T-helper 2 cell treated with Interferon-gamma antibody and Interleukin-4, amounts not matched to agents 5 μg/mL and 100 μg/mL, for 36 hours (primary cell): ENCODE measurements at regions not wholly inside any gene's neighbourhood (a gene's known extent, or its start where the extent isn't known, plus 50 kb on each side); places are given as distances from the start of the nearest gene placed in this dataset.

Source experiments
- DNase-seq: peaks from one replicate; pipeline ENCODE4 v3.0.0; 2021; ENCODE audit warnings: low spot score
- H3K27ac Mint-ChIP-seq: one replicate; pipeline ENCODE4 v1.8.0; 2021; ENCODE audit warnings: mild to moderate bottlenecking, mixed read lengths
- H3K27me3 Mint-ChIP-seq: one replicate; pipeline ENCODE4 v1.8.0; 2021; ENCODE audit warnings: low read depth, mixed read lengths
- H3K36me3 Mint-ChIP-seq: one replicate; pipeline ENCODE4 v1.8.0; 2021; ENCODE audit warnings: low read depth, mixed read lengths
- H3K4me1 Mint-ChIP-seq: one replicate; pipeline ENCODE4 v1.8.0; 2021; ENCODE audit warnings: low read depth, mixed read lengths
- H3K4me3 Mint-ChIP-seq: one replicate; pipeline ENCODE4 v1.8.0; 2022; ENCODE audit warnings: mild to moderate bottlenecking, moderate library complexity, mixed read lengths
- H3K9me3 Mint-ChIP-seq: one replicate; pipeline ENCODE4 v1.8.0; 2021; ENCODE audit warnings: mixed read lengths

GRCh38 chr4:26039639-26040359 lies 125.8 kb downstream of the SMIM20 start:
- no peaks in the 10 kb centered on the region for H3K9me3 Mint-ChIP-seq
- no peaks in the 10 kb centered on the region for H3K27me3 Mint-ChIP-seq
- no peak overlapping the region for H3K4me3 Mint-ChIP-seq
- H3K4me1 Mint-ChIP-seq: peaks cover 8% of the 10 kb centered on the region
- H3K27ac Mint-ChIP-seq: no peak overlapping the region
- no peaks in the 10 kb centered on the region for H3K36me3 Mint-ChIP-seq
- no peak for DNase-seq

GRCh38 chr4:26044524-26044923 lies 130.5 kb downstream of the SMIM20 start:
- Mint-ChIP-seq H3K27me3 (no peaks in the 10 kb centered on the region), H3K4me3 (no peak overlapping the region), H3K9me3 (peaks cover 5% of the 10 kb centered on the region), H3K36me3 (no peaks in the 10 kb centered on the region), H3K4me1 (no peaks in the 10 kb centered on the region), H3K27ac (no peak overlapping the region)
- DNase-seq: no peak

- no peaks in the 10 kb centered on the region for H3K36me3 Mint-ChIP-seq
- H3K27ac Mint-ChIP-seq: no peak overlapping the region
- no peaks in the 10 kb centered on the region for H3K4me1 Mint-ChIP-seq
- DNase-seq: no peak
- no peak overlapping the region for H3K4me3 Mint-ChIP-seq
- no peaks in the 10 kb centered on the region for H3K27me3 Mint-ChIP-seq
- peaks cover 5% of the 10 kb centered on the region for H3K9me3 Mint-ChIP-seq
These were observed 131.0 kb downstream of the SMIM20 start for GRCh38 chr4:26044983-26045382.

- H3K9me3 Mint-ChIP-seq: peaks cover 5% of the 10 kb centered on the region
- H3K4me1 Mint-ChIP-seq: peaks cover 2% of the 10 kb centered on the region
- no peak for DNase-seq
- no peaks in the 10 kb centered on the region for H3K27me3 Mint-ChIP-seq
- H3K27ac Mint-ChIP-seq: no peak overlapping the region
- no peaks in the 10 kb centered on the region for H3K36me3 Mint-ChIP-seq
- no peak overlapping the region for H3K4me3 Mint-ChIP-seq
These were observed 133.8 kb downstream of the SMIM20 start for GRCh38 chr4:26047795-26048194.

- no peaks in the 10 kb centered on the region for H3K27me3 Mint-ChIP-seq
- H3K27ac Mint-ChIP-seq: no peak overlapping the region
- H3K36me3 Mint-ChIP-seq: no peaks in the 10 kb centered on the region
- H3K9me3 Mint-ChIP-seq: peaks cover 5% of the 10 kb centered on the region
- no peak overlapping the region for H3K4me3 Mint-ChIP-seq
- peaks cover 8% of the 10 kb centered on the region for H3K4me1 Mint-ChIP-seq
- no peak for DNase-seq
These were observed 134.4 kb downstream of the SMIM20 start for GRCh38 chr4:26048378-26048882.

- H3K27ac Mint-ChIP-seq: no peak overlapping the region
- no peak for DNase-seq
- H3K4me1 Mint-ChIP-seq: peaks cover 8% of the 10 kb centered on the region
- peaks cover 5% of the 10 kb centered on the region for H3K9me3 Mint-ChIP-seq
- no peaks in the 10 kb centered on the region for H3K27me3 Mint-ChIP-seq
- H3K36me3 Mint-ChIP-seq: no peaks in the 10 kb centered on the region
- no peak overlapping the region for H3K4me3 Mint-ChIP-seq
These were observed 134.9 kb downstream of the SMIM20 start for GRCh38 chr4:26048950-26049349.

- H3K27ac Mint-ChIP-seq: no peak overlapping the region
- H3K4me1 Mint-ChIP-seq: peaks cover 8% of the 10 kb centered on the region
- H3K4me3 Mint-ChIP-seq: no peak overlapping the region
- peaks cover 5% of the 10 kb centered on the region for H3K9me3 Mint-ChIP-seq
- no peaks in the 10 kb centered on the region for H3K36me3 Mint-ChIP-seq
- no peaks in the 10 kb centered on the region for H3K27me3 Mint-ChIP-seq
- no peak for DNase-seq
These were observed 135.4 kb downstream of the SMIM20 start for GRCh38 chr4:26049447-26049846.

- H3K4me1 Mint-ChIP-seq: peaks cover 8% of the 10 kb centered on the region
- no peaks in the 10 kb centered on the region for H3K27me3 Mint-ChIP-seq
- H3K9me3 Mint-ChIP-seq: peaks cover 5% of the 10 kb centered on the region
- H3K4me3 Mint-ChIP-seq: no peak overlapping the region
- no peaks in the 10 kb centered on the region for H3K36me3 Mint-ChIP-seq
- H3K27ac Mint-ChIP-seq: no peak overlapping the region
- DNase-seq: no peak
These were observed 136.2 kb downstream of the SMIM20 start for GRCh38 chr4:26050212-26050643.

- Mint-ChIP-seq H3K36me3 (no peaks in the 10 kb centered on the region), H3K27me3 (no peaks in the 10 kb centered on the region), H3K27ac (no peak overlapping the region), H3K4me3 (no peak overlapping the region), H3K9me3 (peaks cover 5% of the 10 kb centered on the region), H3K4me1 (peaks cover 8% of the 10 kb centered on the region)
- DNase-seq: no peak
These were observed 136.7 kb downstream of the SMIM20 start for GRCh38 chr4:26050671-26051070.

- H3K36me3 Mint-ChIP-seq: no peaks in the 10 kb centered on the region
- no peak overlapping the region for H3K27ac Mint-ChIP-seq
- H3K4me3 Mint-ChIP-seq: no peak overlapping the region
- peaks cover 8% of the 10 kb centered on the region for H3K4me1 Mint-ChIP-seq
- peaks cover 3% of the 10 kb centered on the region for H3K9me3 Mint-ChIP-seq
- H3K27me3 Mint-ChIP-seq: no peaks in the 10 kb centered on the region
- no peak for DNase-seq
These were observed 137.2 kb downstream of the SMIM20 start for GRCh38 chr4:26051240-26051639.

- no peaks in the 10 kb centered on the region for H3K27me3 Mint-ChIP-seq
These were observed 138.9 kb downstream of the SMIM20 start for GRCh38 chr4:26052663-26053541.

GRCh38 chr4:26053761-26054160 lies 139.7 kb downstream of the SMIM20 start:
- no peaks in the 10 kb centered on the region for H3K27me3 Mint-ChIP-seq

More at GRCh38 chr4:26052663-26053541, 138.9 kb downstream of the SMIM20 start:
- DNase-seq: no peak
- no peaks in the 10 kb centered on the region for H3K36me3 Mint-ChIP-seq
- H3K27ac Mint-ChIP-seq: no peak overlapping the region
- no peak overlapping the region for H3K4me3 Mint-ChIP-seq
- H3K4me1 Mint-ChIP-seq: peaks cover 12% of the 10 kb centered on the region
- H3K9me3 Mint-ChIP-seq: no peaks in the 10 kb centered on the region

GRCh38 chr4:26055855-26056254 lies 141.8 kb downstream of the SMIM20 start:
- Mint-ChIP-seq H3K4me3 (no peak overlapping the region), H3K9me3 (no peaks in the 10 kb centered on the region), H3K36me3 (no peaks in the 10 kb centered on the region), H3K27me3 (no peaks in the 10 kb centered on the region), H3K4me1 (peaks cover 21% of the 10 kb centered on the region), H3K27ac (no peak overlapping the region)
- DNase-seq: no peak

More at GRCh38 chr4:26053761-26054160, 139.7 kb downstream of the SMIM20 start:
- H3K9me3 Mint-ChIP-seq: no peaks in the 10 kb centered on the region
- no peaks in the 10 kb centered on the region for H3K36me3 Mint-ChIP-seq
- no peak overlapping the region for H3K4me3 Mint-ChIP-seq
- no peak overlapping the region for H3K27ac Mint-ChIP-seq
- H3K4me1 Mint-ChIP-seq: peaks cover 17% of the 10 kb centered on the region
- no peak for DNase-seq

GRCh38 chr4:26056406-26056805 lies 142.4 kb downstream of the SMIM20 start:
- no peak overlapping the region for H3K4me3 Mint-ChIP-seq
- H3K4me1 Mint-ChIP-seq: peaks cover 21% of the 10 kb centered on the region
- H3K27ac Mint-ChIP-seq: no peak overlapping the region

More at GRCh38 chr4:26056406-26056805, 142.4 kb downstream of the SMIM20 start:
- H3K27me3 Mint-ChIP-seq: no peaks in the 10 kb centered on the region
- no peak for DNase-seq
- H3K36me3 Mint-ChIP-seq: no peaks in the 10 kb centered on the region
- H3K9me3 Mint-ChIP-seq: no peaks in the 10 kb centered on the region
